Activated CD8-positive, alpha-beta memory T cell treated with anti-CD3 and anti-CD28 coated beads, Interleukin-2, amount 10 ng/mL, durations not matched to agents 7 days and 5 days (primary cell): ENCODE measurements at regions not wholly inside any gene's neighbourhood (a gene's known extent, or its start where the extent isn't known, plus 50 kb on each side); places are given as distances from the start of the nearest gene placed in this dataset.
"Not testable (repeated sequence)": the region's sequence is repeated elsewhere in the genome, so short reads cannot be mapped to it uniquely, and the experiment has no call there.

Source experiments
- ATAC-seq: fragments of 150-1000 bp; cut with Tn5 transposase; one replicate; pipeline ENCODE4 v1.10.0; 2021; ENCODE audit warnings: moderate library complexity
- CTCF ChIA-PET: fragments of 350-600 bp; sonication (Branson Sonifier 250); formaldehyde crosslinking; loops from one replicate; lab custom pipeline; 2021; ENCODE audit warnings: antibody characterized with exemption; lab: Charles Lee
- DNase-seq: peaks from one replicate; pipeline ENCODE4 v3.0.0-alpha.2; 2020
- H3K27ac Mint-ChIP-seq: one replicate; pipeline ENCODE4 v1.8.0; 2021; ENCODE audit warnings: mild to moderate bottlenecking, mixed read lengths
- H3K27me3 Mint-ChIP-seq: one replicate; pipeline ENCODE4 v1.8.0; 2021; ENCODE audit warnings: mixed read lengths
- H3K36me3 Mint-ChIP-seq: one replicate; pipeline ENCODE4 v1.8.0; 2021; ENCODE audit warnings: mild to moderate bottlenecking, mixed read lengths
- H3K4me1 Mint-ChIP-seq: one replicate; pipeline ENCODE4 v1.8.0; 2021; ENCODE audit warnings: mixed read lengths
- H3K4me3 Mint-ChIP-seq: one replicate; pipeline ENCODE4 v1.8.0; 2021; ENCODE audit warnings: mild to moderate bottlenecking, moderate library complexity, mixed read lengths
- H3K9me3 Mint-ChIP-seq: one replicate; pipeline ENCODE4 v1.8.0; 2022; ENCODE audit warnings: low read depth, mixed read lengths

GRCh38 chr5:17056141-17056631 lies 120.1 kb upstream of the MYO10 start:
- CTCF ChIA-PET: no interaction called here
- H3K27me3 Mint-ChIP-seq: no peaks in the 10 kb centered on the region
- no peak for ATAC-seq

GRCh38 chr5:17058438-17058837 lies 122.3 kb upstream of the MYO10 start:
- no peaks in the 10 kb centered on the region for H3K4me1 Mint-ChIP-seq
- DNase-seq (no peak), ATAC-seq (no peak)
- H3K36me3 Mint-ChIP-seq: no peaks in the 10 kb centered on the region
- H3K9me3 Mint-ChIP-seq: peaks cover 2% of the 10 kb centered on the region
- H3K27me3 Mint-ChIP-seq: no peaks in the 10 kb centered on the region
- H3K27ac Mint-ChIP-seq: no peak overlapping the region
- CTCF ChIA-PET: no interaction called here
- H3K4me3 Mint-ChIP-seq: no peak overlapping the region

More at GRCh38 chr5:17056141-17056631, 120.1 kb upstream of the MYO10 start:
- Mint-ChIP-seq H3K4me1 (no peaks in the 10 kb centered on the region), H3K36me3 (no peaks in the 10 kb centered on the region), H3K27ac (no peak overlapping the region), H3K4me3 (no peak overlapping the region), H3K9me3 (peaks cover 2% of the 10 kb centered on the region)
- no peak for DNase-seq

GRCh38 chr5:17061973-17062470 lies 125.9 kb upstream of the MYO10 start:
- DNase-seq (no peak), ATAC-seq (no peak)
- Mint-ChIP-seq H3K9me3 (no peaks in the 10 kb centered on the region), H3K27me3 (no peaks in the 10 kb centered on the region), H3K4me3 (no peak overlapping the region), H3K27ac (no peak overlapping the region), H3K4me1 (no peaks in the 10 kb centered on the region), H3K36me3 (no peaks in the 10 kb centered on the region)
- CTCF ChIA-PET: no interaction called here

DNA sequence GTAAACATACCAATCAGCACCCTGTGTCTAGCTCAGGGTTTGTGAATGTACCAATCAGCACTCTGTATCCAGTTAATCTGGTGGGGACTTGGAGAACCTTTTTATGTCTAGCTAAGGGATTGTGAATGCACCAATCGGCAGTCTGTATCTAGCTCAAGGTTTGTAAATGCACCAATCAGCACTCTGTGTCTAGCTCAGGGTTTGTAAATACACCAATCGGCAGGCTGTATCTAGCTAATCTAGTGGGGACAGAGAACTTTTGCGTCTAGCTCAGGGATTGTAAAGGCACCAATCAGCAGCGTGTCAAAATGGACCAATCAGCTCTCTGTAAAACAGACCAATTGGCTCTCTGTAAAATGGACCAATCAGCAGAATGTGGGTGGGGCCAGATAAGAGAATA lies 126.7 kb upstream of the MYO10 start:
- H3K27me3 Mint-ChIP-seq, CTCF ChIA-PET, H3K4me3 Mint-ChIP-seq, H3K4me1 Mint-ChIP-seq, DNase-seq, H3K27ac Mint-ChIP-seq, H3K9me3 Mint-ChIP-seq, H3K36me3 Mint-ChIP-seq, ATAC-seq: not testable (repeated sequence)

- no peaks in the 10 kb centered on the region for H3K36me3 Mint-ChIP-seq
- no peaks in the 10 kb centered on the region for H3K4me1 Mint-ChIP-seq
- CTCF ChIA-PET: no interaction called here
- no peak overlapping the region for H3K27ac Mint-ChIP-seq
- H3K9me3 Mint-ChIP-seq: peaks cover 3% of the 10 kb centered on the region
- no peak overlapping the region for H3K4me3 Mint-ChIP-seq
- no peaks in the 10 kb centered on the region for H3K27me3 Mint-ChIP-seq
- ATAC-seq (no peak), DNase-seq (no peak)
Measured at GRCh38 chr5:17064241-17064640, 128.2 kb upstream of the MYO10 start.

- Mint-ChIP-seq H3K27me3 (no peaks in the 10 kb centered on the region), H3K4me1 (no peaks in the 10 kb centered on the region), H3K27ac (no peak overlapping the region), H3K36me3 (no peaks in the 10 kb centered on the region), H3K9me3 (peaks cover 3% of the 10 kb centered on the region), H3K4me3 (no peak overlapping the region)
- DNase-seq (no peak), ATAC-seq (no peak)
- CTCF ChIA-PET: no interaction called here
Measured at GRCh38 chr5:17065458-17065857, 129.4 kb upstream of the MYO10 start.

DNA sequence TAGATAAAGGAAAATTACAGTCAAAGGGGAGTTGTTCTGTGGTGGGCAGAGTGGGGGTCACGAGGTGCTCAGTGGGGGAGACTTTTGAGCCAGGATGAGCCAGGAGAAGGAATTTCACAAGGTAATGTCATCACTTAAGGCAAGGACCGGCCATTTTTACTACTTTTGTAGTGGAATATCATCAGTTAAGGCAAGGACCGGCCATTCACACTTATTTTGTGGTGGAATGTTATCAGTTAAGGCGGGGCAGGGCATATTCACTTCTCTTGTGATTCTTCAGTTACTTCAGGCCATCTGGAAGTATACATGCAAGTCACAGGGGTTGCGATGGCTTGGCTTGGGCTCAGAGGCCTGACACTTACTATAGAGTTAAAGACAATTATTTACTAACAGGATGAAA lies 129.9 kb upstream of the MYO10 start:
- ATAC-seq, DNase-seq, H3K9me3 Mint-ChIP-seq, H3K4me1 Mint-ChIP-seq, CTCF ChIA-PET, H3K36me3 Mint-ChIP-seq, H3K27me3 Mint-ChIP-seq, H3K4me3 Mint-ChIP-seq, H3K27ac Mint-ChIP-seq: not testable (repeated sequence)

DNA sequence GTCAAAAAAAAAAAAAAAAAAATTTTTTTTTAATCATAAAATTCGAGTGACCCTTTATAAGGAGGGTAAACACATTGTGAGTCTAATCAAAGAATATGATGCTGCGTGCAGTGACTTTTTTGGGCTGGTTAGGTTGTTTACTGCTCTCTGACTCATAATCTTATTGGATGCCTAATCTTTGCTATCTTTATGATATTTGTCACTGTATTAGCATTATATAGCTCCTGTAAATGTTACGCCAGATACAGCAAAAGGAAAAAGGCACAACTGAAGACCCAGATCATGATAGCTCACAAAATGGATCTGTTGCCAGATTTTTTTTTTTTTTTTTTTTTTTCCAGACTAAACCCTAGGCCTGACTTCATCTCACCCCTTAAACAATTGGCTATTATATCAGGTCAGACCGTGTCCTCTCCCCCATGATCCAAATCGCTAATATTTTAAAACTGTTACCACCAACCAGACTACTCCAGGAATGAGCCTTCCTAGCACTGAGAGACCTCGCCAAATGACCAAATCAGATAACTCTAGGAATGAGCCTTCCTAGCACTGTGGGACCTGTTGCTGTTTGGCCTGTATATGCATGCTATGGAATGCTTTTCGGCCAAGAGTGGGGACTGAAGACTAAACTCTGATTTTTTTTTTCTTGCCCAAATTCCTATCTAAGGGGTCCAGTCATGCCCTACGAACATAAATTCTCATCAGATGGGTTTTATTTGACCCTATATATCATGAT lies 131.7 kb upstream of the MYO10 start:
- Mint-ChIP-seq H3K4me1 (no peaks in the 10 kb centered on the region), H3K27ac (no peak overlapping the region), H3K9me3 (peaks cover 3% of the 10 kb centered on the region), H3K27me3 (no peaks in the 10 kb centered on the region), H3K4me3 (no peak overlapping the region), H3K36me3 (no peaks in the 10 kb centered on the region)
- CTCF ChIA-PET: no interaction called here
- ATAC-seq (no peak), DNase-seq (no peak)

GRCh38 chr5:17069995-17070511 lies 134.0 kb upstream of the MYO10 start:
- no peak for DNase-seq
- Mint-ChIP-seq H3K36me3 (no peaks in the 10 kb centered on the region), H3K4me3 (no peak overlapping the region), H3K9me3 (peaks cover 3% of the 10 kb centered on the region), H3K4me1 (no peaks in the 10 kb centered on the region), H3K27ac (no peak overlapping the region), H3K27me3 (no peaks in the 10 kb centered on the region)
- CTCF ChIA-PET: interaction anchor here (0.7 kb wide), 1 partner anchor 16 kb away, joined by 3 read pairs; no protein-coding TSS in a partner anchor
- ATAC-seq: no peak

- Mint-ChIP-seq H3K9me3 (peaks cover 3% of the 10 kb centered on the region), H3K4me3 (no peak overlapping the region), H3K27ac (no peak overlapping the region), H3K27me3 (no peaks in the 10 kb centered on the region), H3K4me1 (no peaks in the 10 kb centered on the region), H3K36me3 (no peaks in the 10 kb centered on the region)
- DNase-seq: no peak
- ATAC-seq: no peak
- CTCF ChIA-PET: interaction anchor here (0.7 kb wide), 1 partner anchor 16 kb away, joined by 3 read pairs; no protein-coding TSS in a partner anchor
Measured at GRCh38 chr5:17070647-17071046, 134.6 kb upstream of the MYO10 start.

DNA sequence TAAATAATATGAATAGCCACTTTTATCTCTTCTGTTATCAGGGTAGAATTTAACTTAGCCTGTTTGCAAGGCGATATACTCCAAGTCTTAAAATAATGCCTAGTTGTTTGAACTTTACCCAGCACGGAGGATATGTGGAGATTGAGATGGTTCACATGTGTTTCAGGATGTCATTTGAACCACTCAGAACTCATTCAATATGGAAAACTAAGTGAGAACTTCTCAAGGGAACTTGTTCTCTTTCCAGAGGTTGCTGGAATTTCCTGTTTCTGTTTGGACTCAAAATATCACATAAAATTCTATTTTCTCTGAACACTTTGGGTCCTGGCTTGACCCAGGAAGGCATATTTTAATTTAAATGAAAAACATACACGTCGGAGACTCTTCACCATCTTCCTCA lies 139.1 kb upstream of the MYO10 start:
- Mint-ChIP-seq H3K4me3 (no peak overlapping the region), H3K27ac (no peak overlapping the region), H3K4me1 (no peaks in the 10 kb centered on the region), H3K36me3 (no peaks in the 10 kb centered on the region), H3K27me3 (no peaks in the 10 kb centered on the region), H3K9me3 (peaks cover 2% of the 10 kb centered on the region)
- CTCF ChIA-PET: no interaction called here
- no peak for ATAC-seq
- no peak for DNase-seq

GRCh38 chr5:17076272-17076671 lies 140.2 kb upstream of the MYO10 start:
- no peak for ATAC-seq
- no peak for DNase-seq
- H3K27me3 Mint-ChIP-seq: no peaks in the 10 kb centered on the region
- H3K27ac Mint-ChIP-seq: no peak overlapping the region
- CTCF ChIA-PET: no interaction called here
- H3K4me1 Mint-ChIP-seq: no peaks in the 10 kb centered on the region
- H3K9me3 Mint-ChIP-seq: peaks cover 2% of the 10 kb centered on the region
- no peak overlapping the region for H3K4me3 Mint-ChIP-seq
- no peaks in the 10 kb centered on the region for H3K36me3 Mint-ChIP-seq

GRCh38 chr5:17077440-17078233 lies 139.8 kb upstream of the BASP1 start:
- no peaks in the 10 kb centered on the region for H3K36me3 Mint-ChIP-seq
- ATAC-seq (no peak), DNase-seq (no peak)
- no peak overlapping the region for H3K27ac Mint-ChIP-seq
- no peaks in the 10 kb centered on the region for H3K27me3 Mint-ChIP-seq
- no peaks in the 10 kb centered on the region for H3K4me1 Mint-ChIP-seq
- peaks cover 2% of the 10 kb centered on the region for H3K9me3 Mint-ChIP-seq
- CTCF ChIA-PET: no interaction called here
- H3K4me3 Mint-ChIP-seq: no peak overlapping the region
